ENCODE measurements at regions not wholly inside any gene's neighbourhood (a gene's known extent, or its start where the extent isn't known, plus 50 kb on each side); places are given as distances from the start of the nearest gene placed in this dataset.
"Not testable (repeated sequence)": the region's sequence is repeated elsewhere in the genome, so short reads cannot be mapped to it uniquely, and the experiment has no call there.

GRCh38 chr13:57784633-57785032 is 153.1 kb downstream of the PCDH17 start:
- DNase-seq: no peak

GRCh38 chr13:57787058-57787791 is 155.7 kb downstream of the PCDH17 start:
- DNase-seq: no peak

- no peak for DNase-seq
Observed at GRCh38 chr13:57799624-57800023, 168.1 kb downstream of the PCDH17 start.

GRCh38 chr13:57813651-57814050 is 182.1 kb downstream of the PCDH17 start:
- no peak for DNase-seq

GRCh38 chr13:57815600-57815999 is 184.1 kb downstream of the PCDH17 start:
- no peak for DNase-seq

- DNase-seq: no peak
Observed at GRCh38 chr13:57820924-57821323, 189.4 kb downstream of the PCDH17 start.

- DNase-seq: no peak
Observed at GRCh38 chr13:57823704-57824103, 192.2 kb downstream of the PCDH17 start.

- DNase-seq: no peak
Observed at GRCh38 chr13:57824121-57824520, 192.6 kb downstream of the PCDH17 start.

GRCh38 chr13:57825066-57825465 is 193.5 kb downstream of the PCDH17 start:
- no peak for DNase-seq

GRCh38 chr13:57829496-57829895 is 198.0 kb downstream of the PCDH17 start:
- DNase-seq: no peak

GRCh38 chr13:57832187-57832586 is 200.6 kb downstream of the PCDH17 start:
- DNase-seq: no peak

GRCh38 chr13:57837801-57838200 is 206.3 kb downstream of the PCDH17 start:
- DNase-seq: no peak

- no peak for DNase-seq
Observed at GRCh38 chr13:57843521-57843920, 212.0 kb downstream of the PCDH17 start.

- no peak for DNase-seq
Observed at GRCh38 chr13:57846600-57847173, 215.1 kb downstream of the PCDH17 start.

GRCh38 chr13:57857945-57858344 is 226.4 kb downstream of the PCDH17 start:
- DNase-seq: no peak

GRCh38 chr13:57858376-57858775 is 226.8 kb downstream of the PCDH17 start:
- no peak for DNase-seq

- DNase-seq: no peak
Observed at GRCh38 chr13:57862879-57863278, 231.3 kb downstream of the PCDH17 start.

GRCh38 chr13:57865600-57866294 is 234.2 kb downstream of the PCDH17 start:
- no peak for DNase-seq

- no peak for DNase-seq
Observed at GRCh38 chr13:57874530-57874929, 243.0 kb downstream of the PCDH17 start.

- no peak for DNase-seq
Observed at GRCh38 chr13:57877601-57878000, 246.1 kb downstream of the PCDH17 start.

- DNase-seq: no peak
Observed at GRCh38 chr13:57878291-57878690, 246.7 kb downstream of the PCDH17 start.

GRCh38 chr13:57897225-57897624 is 265.7 kb downstream of the PCDH17 start:
- DNase-seq: no peak

GRCh38 chr13:57899096-57899495 is 267.6 kb downstream of the PCDH17 start:
- no peak for DNase-seq

- not testable (repeated sequence) for DNase-seq
Observed at GRCh38 chr13:57909833-57910232, 278.3 kb downstream of the PCDH17 start.

Data from NCI-H2107 (cell line).